ENCODE measurements at regions not wholly inside any gene's neighbourhood (a gene's known extent, or its start where the extent isn't known, plus 50 kb on each side); places are given as distances from the start of the nearest gene placed in this dataset.

GRCh38 chr2:101624706-101625332, 72.7 kb upstream of the MAP4K4 start:
- Histone ChIP-seq H3K27me3 (ENCODE audit: control insufficient read depth, insufficient read depth, low read length) (no peaks in the 10 kb centered on the region), H3K4me3 (ENCODE audit: low read length) (no peak overlapping the region), H3K9me3 (ENCODE audit: control insufficient read depth, insufficient read depth, low read length) (no peaks in the 10 kb centered on the region), H3K27ac (ENCODE audit: low read length) (no peak overlapping the region), H3K36me3 (ENCODE audit: control insufficient read depth, insufficient read depth, low read length) (no peaks in the 10 kb centered on the region), H3K4me1 (ENCODE audit: control insufficient read depth, insufficient read depth, low read length) (no peaks in the 10 kb centered on the region)
- WGBS (ENCODE audit: insufficient coverage, insufficient read length) = no CpG with 5 or more reads among the region's 14 CpGs
- DNase-seq (ENCODE audit: low read depth, low spot score) = no peak

- no peak overlapping the region for H3K4me3 ChIP-seq (ENCODE audit: low read length)
- H3K27me3 ChIP-seq (ENCODE audit: control insufficient read depth, insufficient read depth, low read length) = no peaks in the 10 kb centered on the region
- 100% methylated on average over 4 of the region's 5 CpGs for WGBS (ENCODE audit: insufficient coverage, insufficient read length)
- H3K36me3 ChIP-seq (ENCODE audit: control insufficient read depth, insufficient read depth, low read length) = no peaks in the 10 kb centered on the region
- no peak for DNase-seq (ENCODE audit: low read depth, low spot score)
- H3K27ac ChIP-seq (ENCODE audit: low read length) = no peak overlapping the region
- H3K4me1 ChIP-seq (ENCODE audit: control insufficient read depth, insufficient read depth, low read length) = no peaks in the 10 kb centered on the region
- no peaks in the 10 kb centered on the region for H3K9me3 ChIP-seq (ENCODE audit: control insufficient read depth, insufficient read depth, low read length)
These were observed 74.4 kb upstream of the MAP4K4 start for GRCh38 chr2:101623031-101623521.

DNA sequence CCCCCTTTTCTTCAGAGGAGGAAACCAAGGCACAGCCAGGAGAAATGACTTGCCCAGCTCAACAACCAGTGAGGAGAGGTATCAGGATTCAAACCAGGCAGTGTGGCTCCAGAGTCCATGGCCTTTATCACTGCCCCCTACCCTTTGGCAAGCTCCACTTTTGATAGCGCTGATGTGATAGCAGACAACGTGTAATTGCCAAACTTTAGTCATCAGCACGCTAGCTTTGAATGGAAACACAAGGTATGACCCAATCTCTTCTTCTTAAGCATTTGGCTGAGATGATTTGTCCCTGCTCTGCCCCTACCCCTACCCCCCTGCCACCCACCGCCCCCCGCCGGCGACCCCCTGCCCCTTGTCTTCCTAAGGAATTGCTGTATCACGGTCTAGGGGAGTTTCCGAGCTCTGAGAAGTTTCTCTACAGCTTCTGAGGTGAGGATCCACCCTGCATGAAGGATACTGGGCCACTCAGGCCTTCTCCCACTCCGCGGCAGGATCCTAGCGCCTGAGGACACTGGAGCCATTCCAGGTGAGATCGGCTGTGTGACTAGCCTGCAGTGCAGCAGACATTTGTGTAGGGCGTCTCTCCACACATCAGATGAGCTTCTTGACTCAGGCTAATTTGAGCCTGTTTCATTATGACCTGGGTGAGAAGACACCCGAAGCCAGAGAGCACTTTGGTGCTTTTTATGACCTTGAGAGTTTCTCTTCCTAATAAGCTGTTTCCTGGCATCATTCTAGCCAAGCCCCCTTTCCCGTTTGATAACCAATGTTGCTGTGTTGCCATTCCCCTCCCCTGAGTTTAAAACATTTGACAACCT, 75.1 kb upstream of the MAP4K4 start:
- Histone ChIP-seq H3K4me3 (ENCODE audit: low read length) (no peak overlapping the region), H3K9me3 (ENCODE audit: control insufficient read depth, insufficient read depth, low read length) (no peaks in the 10 kb centered on the region), H3K27ac (ENCODE audit: low read length) (no peak overlapping the region), H3K36me3 (ENCODE audit: control insufficient read depth, insufficient read depth, low read length) (no peaks in the 10 kb centered on the region), H3K27me3 (ENCODE audit: control insufficient read depth, insufficient read depth, low read length) (no peaks in the 10 kb centered on the region), H3K4me1 (ENCODE audit: control insufficient read depth, insufficient read depth, low read length) (no peaks in the 10 kb centered on the region)
- DNase-seq (ENCODE audit: low read depth, low spot score) = no peak
- WGBS (ENCODE audit: insufficient coverage, insufficient read length) = no CpG with 5 or more reads among the region's 16 CpGs

GRCh38 chr2:101619191-101619591, 78.3 kb upstream of the MAP4K4 start:
- H3K27ac ChIP-seq (ENCODE audit: low read length) = no peak overlapping the region
- H3K9me3 ChIP-seq (ENCODE audit: control insufficient read depth, insufficient read depth, low read length) = no peaks in the 10 kb centered on the region
- H3K27me3 ChIP-seq (ENCODE audit: control insufficient read depth, insufficient read depth, low read length) = no peaks in the 10 kb centered on the region
- H3K4me1 ChIP-seq (ENCODE audit: control insufficient read depth, insufficient read depth, low read length) = no peaks in the 10 kb centered on the region
- WGBS (ENCODE audit: insufficient coverage, insufficient read length) = no CpG with 5 or more reads among the region's 10 CpGs
- DNase-seq (ENCODE audit: low read depth, low spot score) = no peak
- H3K36me3 ChIP-seq (ENCODE audit: control insufficient read depth, insufficient read depth, low read length) = no peaks in the 10 kb centered on the region
- no peak overlapping the region for H3K4me3 ChIP-seq (ENCODE audit: low read length)

DNA sequence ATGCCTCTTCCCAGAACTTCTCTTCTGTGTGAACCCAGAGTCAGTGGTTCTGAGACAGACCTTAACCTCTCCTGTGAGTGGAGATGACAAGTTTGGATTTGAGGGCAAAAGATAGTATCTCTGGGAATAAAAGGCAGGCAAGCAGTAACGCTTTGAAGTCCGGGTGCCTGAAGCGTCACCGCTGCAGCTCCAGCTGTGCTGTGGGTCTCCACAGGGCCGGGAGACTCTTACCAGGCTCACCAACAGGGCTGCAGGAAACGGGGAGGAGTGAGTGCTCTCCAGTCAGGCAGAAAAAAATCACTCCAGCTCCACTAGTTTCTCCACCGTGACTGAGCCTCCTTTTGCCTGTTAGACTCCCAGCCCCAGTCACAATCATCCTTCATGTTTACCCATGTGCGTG, 79.7 kb upstream of the MAP4K4 start:
- no peak for DNase-seq (ENCODE audit: low read depth, low spot score)
- WGBS (ENCODE audit: insufficient coverage, insufficient read length) = no CpG with 5 or more reads among the region's 8 CpGs
- Histone ChIP-seq H3K27ac (ENCODE audit: low read length) (no peak overlapping the region), H3K9me3 (ENCODE audit: control insufficient read depth, insufficient read depth, low read length) (no peaks in the 10 kb centered on the region), H3K4me3 (ENCODE audit: low read length) (no peak overlapping the region), H3K4me1 (ENCODE audit: control insufficient read depth, insufficient read depth, low read length) (peaks cover 2% of the 10 kb centered on the region; the same call in 1 of the 2 replicates), H3K36me3 (ENCODE audit: control insufficient read depth, insufficient read depth, low read length) (no peaks in the 10 kb centered on the region), H3K27me3 (ENCODE audit: control insufficient read depth, insufficient read depth, low read length) (no peaks in the 10 kb centered on the region)

GRCh38 chr2:101617188-101617587, 80.3 kb upstream of the MAP4K4 start:
- Histone ChIP-seq H3K36me3 (ENCODE audit: control insufficient read depth, insufficient read depth, low read length) (no peaks in the 10 kb centered on the region), H3K27ac (ENCODE audit: low read length) (no peak overlapping the region), H3K27me3 (ENCODE audit: control insufficient read depth, insufficient read depth, low read length) (no peaks in the 10 kb centered on the region), H3K4me3 (ENCODE audit: low read length) (no peak overlapping the region), H3K9me3 (ENCODE audit: control insufficient read depth, insufficient read depth, low read length) (no peaks in the 10 kb centered on the region), H3K4me1 (ENCODE audit: control insufficient read depth, insufficient read depth, low read length) (peaks cover 2% of the 10 kb centered on the region; the same call in 1 of the 2 replicates)
- no peak for DNase-seq (ENCODE audit: low read depth, low spot score)
- WGBS (ENCODE audit: insufficient coverage, insufficient read length) = no CpG with 5 or more reads among the region's 8 CpGs

DNA sequence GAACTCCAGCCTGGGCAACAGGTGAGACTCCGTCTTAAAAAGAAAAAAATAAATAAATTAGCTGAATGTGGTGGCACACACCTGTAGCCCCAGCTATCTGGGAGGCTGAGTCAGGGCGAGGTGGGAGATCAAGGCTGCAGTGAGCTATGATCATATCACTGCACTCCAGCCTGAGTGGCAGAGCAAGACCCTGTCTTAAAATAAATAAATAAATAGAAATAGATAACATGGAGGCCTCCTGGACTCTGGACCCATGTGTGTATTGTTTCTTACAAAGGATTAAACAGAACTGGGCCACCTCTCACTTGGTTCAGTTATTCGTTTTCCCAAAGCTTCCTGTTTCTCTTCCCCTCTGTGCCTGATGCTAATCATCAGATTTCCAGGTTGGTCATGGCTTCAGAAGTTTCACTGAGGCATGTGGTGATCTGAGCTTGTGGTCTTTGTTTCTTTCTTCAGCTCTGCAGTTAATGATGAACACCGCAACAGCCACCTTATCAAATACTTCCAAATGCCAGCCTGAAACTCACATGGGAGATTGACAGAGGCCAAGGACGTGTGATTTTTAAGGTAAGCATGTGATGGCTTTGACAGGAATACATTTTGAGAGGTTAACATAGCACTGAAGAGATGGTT, 83.3 kb upstream of the MAP4K4 start:
- Histone ChIP-seq H3K4me3 (ENCODE audit: low read length) (no peak overlapping the region), H3K9me3 (ENCODE audit: control insufficient read depth, insufficient read depth, low read length) (no peaks in the 10 kb centered on the region), H3K4me1 (ENCODE audit: control insufficient read depth, insufficient read depth, low read length) (peaks cover 4% of the 10 kb centered on the region; the same call in 1 of the 2 replicates), H3K27ac (ENCODE audit: low read length) (no peak overlapping the region), H3K36me3 (ENCODE audit: control insufficient read depth, insufficient read depth, low read length) (no peaks in the 10 kb centered on the region), H3K27me3 (ENCODE audit: control insufficient read depth, insufficient read depth, low read length) (no peaks in the 10 kb centered on the region)
- DNase-seq (ENCODE audit: low read depth, low spot score) = no peak
- WGBS (ENCODE audit: insufficient coverage, insufficient read length) = no CpG with 5 or more reads among the region's 5 CpGs

DNA sequence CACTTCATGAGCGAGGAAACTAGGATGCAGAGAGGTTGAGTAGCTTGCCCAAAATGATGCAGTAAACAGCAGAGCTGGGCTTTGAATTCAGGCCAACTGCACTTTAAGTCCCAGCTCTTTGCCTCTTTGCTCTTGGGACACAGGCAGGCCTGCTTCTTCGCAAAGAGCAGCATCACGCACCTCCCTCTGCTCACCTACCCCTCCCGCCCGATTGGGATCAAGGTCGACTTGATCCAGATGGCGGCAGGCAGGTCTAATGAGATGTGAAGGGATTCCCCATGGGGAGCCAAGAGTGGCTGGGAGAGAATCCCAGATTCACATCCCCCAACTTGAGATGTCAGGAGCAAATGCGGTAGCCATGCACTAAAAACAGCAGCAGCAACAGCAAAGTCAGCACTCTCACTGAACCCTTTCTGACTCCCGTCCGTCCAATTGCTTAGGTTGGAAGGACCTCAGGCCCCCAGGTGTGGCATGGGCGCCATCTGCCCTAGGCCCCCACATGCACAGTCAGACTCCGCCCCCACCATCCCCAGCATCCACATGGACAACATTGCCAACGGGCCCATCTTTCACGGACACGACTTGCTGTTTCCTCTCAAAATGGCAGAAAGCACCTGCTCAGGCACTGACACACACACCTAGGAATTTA, 84.3 kb upstream of the MAP4K4 start:
- no CpG with 5 or more reads among the region's 15 CpGs for WGBS (ENCODE audit: insufficient coverage, insufficient read length)
- Histone ChIP-seq H3K27me3 (ENCODE audit: control insufficient read depth, insufficient read depth, low read length) (no peaks in the 10 kb centered on the region), H3K4me3 (ENCODE audit: low read length) (no peak overlapping the region), H3K4me1 (ENCODE audit: control insufficient read depth, insufficient read depth, low read length) (peaks cover 4% of the 10 kb centered on the region; the same call in 1 of the 2 replicates), H3K36me3 (ENCODE audit: control insufficient read depth, insufficient read depth, low read length) (no peaks in the 10 kb centered on the region), H3K9me3 (ENCODE audit: control insufficient read depth, insufficient read depth, low read length) (no peaks in the 10 kb centered on the region), H3K27ac (ENCODE audit: low read length) (no peak overlapping the region)
- DNase-seq (ENCODE audit: low read depth, low spot score) = no peak

DNA sequence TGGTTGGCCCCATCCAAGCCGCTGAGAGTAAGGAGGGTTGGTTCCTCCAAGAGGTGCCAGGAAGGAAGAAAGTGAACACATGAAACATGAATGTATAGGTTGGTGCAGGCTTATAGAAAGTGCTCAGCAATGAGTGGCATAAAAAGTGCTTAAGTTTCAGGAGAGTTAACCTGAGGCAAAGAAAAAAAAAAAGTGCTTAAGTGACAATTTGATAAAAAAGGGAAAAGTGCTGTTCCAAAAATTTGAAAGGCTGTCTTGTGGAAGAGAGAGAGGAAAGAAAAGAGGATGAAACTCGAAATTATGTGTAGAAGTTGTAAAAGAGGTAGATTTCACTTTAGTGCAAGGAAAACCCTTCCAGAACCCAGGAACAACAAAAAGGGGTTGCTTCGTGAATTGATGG, 85.5 kb upstream of the MAP4K4 start:
- no peak for DNase-seq (ENCODE audit: low read depth, low spot score)
- 100% methylated on average over 1 of the region's 3 CpGs for WGBS (ENCODE audit: insufficient coverage, insufficient read length)
- no peaks in the 10 kb centered on the region for H3K9me3 ChIP-seq (ENCODE audit: control insufficient read depth, insufficient read depth, low read length)

GRCh38 chr2:101610750-101611315, 86.7 kb upstream of the MAP4K4 start:
- Histone ChIP-seq H3K4me1 (ENCODE audit: control insufficient read depth, insufficient read depth, low read length) (peaks cover 4% of the 10 kb centered on the region; the same call in 1 of the 2 replicates), H3K4me3 (ENCODE audit: low read length) (no peak overlapping the region), H3K9me3 (ENCODE audit: control insufficient read depth, insufficient read depth, low read length) (no peaks in the 10 kb centered on the region), H3K27ac (ENCODE audit: low read length) (no peak overlapping the region), H3K27me3 (ENCODE audit: control insufficient read depth, insufficient read depth, low read length) (no peaks in the 10 kb centered on the region), H3K36me3 (ENCODE audit: control insufficient read depth, insufficient read depth, low read length) (no peaks in the 10 kb centered on the region)
- no peak for DNase-seq (ENCODE audit: low read depth, low spot score)
- WGBS (ENCODE audit: insufficient coverage, insufficient read length) = no CpG with 5 or more reads among the region's 3 CpGs

More for the DNA sequence above, 85.5 kb upstream of the MAP4K4 start:
- Histone ChIP-seq H3K27me3 (ENCODE audit: control insufficient read depth, insufficient read depth, low read length) (no peaks in the 10 kb centered on the region), H3K4me3 (ENCODE audit: low read length) (no peak overlapping the region), H3K27ac (ENCODE audit: low read length) (no peak overlapping the region), H3K36me3 (ENCODE audit: control insufficient read depth, insufficient read depth, low read length) (no peaks in the 10 kb centered on the region), H3K4me1 (ENCODE audit: control insufficient read depth, insufficient read depth, low read length) (peaks cover 4% of the 10 kb centered on the region; the same call in 1 of the 2 replicates)
